ENCODE measurements at regions not wholly inside any gene's neighbourhood (a gene's known extent, or its start where the extent isn't known, plus 50 kb on each side); places are given as distances from the start of the nearest gene placed in this dataset.

GRCh38 chr12:60240891-60241290 is 645.1 kb downstream of the SLC16A7 start:
- no peak for TF ChIP-seq CTCF (optimal IDR thresholded peaks at IDR 0.05 in 1 of 3, IDR thresholded peaks at IDR 0.05 in 1 of 3, conservative IDR thresholded peaks at IDR 0.05 in 1 of 3; ENCODE audit: extremely low read depth in 1 of 3, insufficient read depth in 2 of 3, low read length in 3 of 3)
- no peak for TF ChIP-seq EZH2 (IDR thresholded peaks at IDR 0.05; ENCODE audit: low read length)
